NCI-H146 treated with DMSO at 0.1 percent for 48 hours (cell line): ENCODE measurements at regions not wholly inside any gene's neighbourhood (a gene's known extent, or its start where the extent isn't known, plus 50 kb on each side); places are given as distances from the start of the nearest gene placed in this dataset.

Experiments
- DNase-seq: peaks from one replicate; lab custom pipeline; 2025; ENCODE audit not compliant: unreplicated experiment; lab: John Stamatoyannopoulos, UW

- DNase-seq, result no peak
Observed at GRCh38 chr3:83513051-83513450, 1445.7 kb upstream of the CADM2 start.

- no peak for DNase-seq
Observed at GRCh38 chr3:83513677-83514076, 1445.1 kb upstream of the CADM2 start.

GRCh38 chr3:83514130-83514914, 1444.5 kb upstream of the CADM2 start:
- no peak for DNase-seq

GRCh38 chr3:83515123-83515522, 1443.7 kb upstream of the CADM2 start:
- DNase-seq, result no peak

- DNase-seq, result peak; percentile 7
Observed at GRCh38 chr3:83523470-83524073, 1435.2 kb upstream of the CADM2 start.

- no peak for DNase-seq
Observed at GRCh38 chr3:83524901-83525300, 1433.9 kb upstream of the CADM2 start.

- no peak for DNase-seq
Observed at GRCh38 chr3:83559082-83559481, 1399.7 kb upstream of the CADM2 start.

GRCh38 chr3:83567935-83568334, 1390.9 kb upstream of the CADM2 start:
- peak; percentile 55 for DNase-seq

- DNase-seq, result no peak
Observed at GRCh38 chr3:83581546-83581945, 1377.2 kb upstream of the CADM2 start.

GRCh38 chr3:83601704-83602103, 1357.1 kb upstream of the CADM2 start:
- DNase-seq, result no peak

GRCh38 chr3:83622526-83622925, 1336.3 kb upstream of the CADM2 start:
- no peak for DNase-seq

- DNase-seq, result no peak
Observed at GRCh38 chr3:83625261-83625660, 1333.5 kb upstream of the CADM2 start.

GRCh38 chr3:83628471-83628870, 1330.3 kb upstream of the CADM2 start:
- no peak for DNase-seq

GRCh38 chr3:83632526-83632925, 1326.3 kb upstream of the CADM2 start:
- DNase-seq, result no peak

- no peak for DNase-seq
Observed at GRCh38 chr3:83633758-83634157, 1325.0 kb upstream of the CADM2 start.

- no peak for DNase-seq
Observed at GRCh38 chr3:83649692-83650091, 1309.1 kb upstream of the CADM2 start.

GRCh38 chr3:83655083-83655482, 1303.7 kb upstream of the CADM2 start:
- no peak for DNase-seq

- DNase-seq, result no peak
Observed at GRCh38 chr3:83662381-83662960, 1296.3 kb upstream of the CADM2 start.

GRCh38 chr3:83670416-83670815, 1288.4 kb upstream of the CADM2 start:
- no peak for DNase-seq

- DNase-seq, result no peak
Observed at GRCh38 chr3:83683937-83684598, 1274.7 kb upstream of the CADM2 start.

- no peak for DNase-seq
Observed at GRCh38 chr3:83706669-83707068, 1252.1 kb upstream of the CADM2 start.

- no peak for DNase-seq
Observed at GRCh38 chr3:83715307-83715706, 1243.5 kb upstream of the CADM2 start.
